ENCODE measurements at regions not wholly inside any gene's neighbourhood (a gene's known extent, or its start where the extent isn't known, plus 50 kb on each side); places are given as distances from the start of the nearest gene placed in this dataset.

- no peak for TF ChIP-seq POLR2AphosphoS5 (IDR thresholded peaks at IDR 0.05; ENCODE audit: insufficient read depth, low read depth, low read length)
- TF ChIP-seq CTCF (IDR thresholded peaks at IDR 0.05; ENCODE audit: extremely low read depth in 1 of 2, insufficient read depth in 1 of 2, low read depth in 1 of 2, low read length in 2 of 2) = no peak
- TF ChIP-seq MYC (IDR thresholded peaks at IDR 0.05; ENCODE audit: low read depth, low read length) = no peak
- TF ChIP-seq EZH2 (IDR thresholded peaks at IDR 0.05; ENCODE audit: borderline replicate concordance, low read depth, low read length, severe bottlenecking) = no peak
- TF ChIP-seq POLR2A (IDR thresholded peaks at IDR 0.05; ENCODE audit: low read depth, low read length) = no peak
- TF ChIP-seq MAX (IDR thresholded peaks at IDR 0.05; ENCODE audit: insufficient read depth, insufficient read length) = no peak
- TF ChIP-seq JUN (IDR thresholded peaks at IDR 0.05; ENCODE audit: borderline replicate concordance, insufficient read depth, insufficient read length, low read depth) = no peak
- no peak for TF ChIP-seq FOS (IDR thresholded peaks at IDR 0.05; ENCODE audit: borderline replicate concordance, insufficient read depth, low read length)
- no peak for TF ChIP-seq GATA2 (IDR thresholded peaks at IDR 0.05; ENCODE audit: insufficient read depth, insufficient read length, low read depth, low read length)
Measured at GRCh38 chr4:134727696-134728095, 526.1 kb upstream of the PABPC4L start.
